Activated CD4-positive, alpha-beta T cell treated with anti-CD3 and anti-CD28 coated beads for 1 hour (primary cell): ENCODE measurements at regions not wholly inside any gene's neighbourhood (a gene's known extent, or its start where the extent isn't known, plus 50 kb on each side); places are given as distances from the start of the nearest gene placed in this dataset.

ENCODE experiments used
- DNase-seq: peaks from one replicate; pipeline ENCODE4 v3.0.0-alpha.2; 2020

- no peak for DNase-seq
Observed at GRCh38 chr5:82684659-82685058, 392.5 kb downstream of the TMEM167A start.

- DNase-seq, result no peak
Observed at GRCh38 chr5:82684165-82684564, 393.0 kb downstream of the TMEM167A start.

- no peak for DNase-seq
Observed at GRCh38 chr5:82679660-82680059, 397.5 kb downstream of the TMEM167A start.

GRCh38 chr5:82676661-82677060 lies 398.5 kb upstream of the RPS23 start:
- no peak for DNase-seq

GRCh38 chr5:82674671-82675070 lies 396.5 kb upstream of the RPS23 start:
- DNase-seq, result no peak

DNA sequence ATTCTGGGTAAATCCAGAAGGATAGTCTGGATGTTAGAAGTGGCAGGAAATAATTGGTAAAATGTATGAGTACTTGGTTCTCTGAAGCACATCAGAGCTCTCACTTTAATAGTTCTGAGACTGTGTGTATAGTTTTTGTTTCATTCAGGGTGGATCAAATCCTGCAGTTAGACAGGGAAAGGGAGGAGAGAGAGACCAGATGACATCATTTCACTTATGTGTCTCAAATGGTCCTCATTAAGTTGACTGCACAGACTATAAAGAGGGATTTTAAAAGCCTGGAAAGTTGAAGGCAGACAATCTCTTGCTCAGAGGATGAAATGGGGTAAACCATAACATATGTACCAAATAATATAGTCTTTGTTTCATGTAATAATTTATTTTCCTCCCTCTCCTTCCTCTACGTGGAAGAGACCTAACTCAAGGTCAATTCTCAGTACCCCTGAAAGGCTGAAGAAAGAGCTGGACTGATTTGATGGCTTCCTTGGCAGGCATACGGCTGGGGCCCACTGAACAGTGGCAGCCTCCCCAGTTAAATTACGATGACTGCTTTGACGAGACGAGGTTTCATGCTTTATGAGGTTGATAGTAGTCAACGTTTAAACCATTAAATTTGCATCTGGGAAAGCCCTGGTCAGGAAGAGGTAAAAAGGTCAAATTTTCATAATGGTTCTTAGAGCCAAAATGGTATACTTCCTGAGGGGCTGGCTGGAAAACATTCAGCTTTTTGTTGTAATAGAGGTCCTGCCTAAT lies 395.1 kb upstream of the RPS23 start:
- no peak for DNase-seq

GRCh38 chr5:82670692-82671091 lies 392.5 kb upstream of the RPS23 start:
- DNase-seq, result no peak

DNA sequence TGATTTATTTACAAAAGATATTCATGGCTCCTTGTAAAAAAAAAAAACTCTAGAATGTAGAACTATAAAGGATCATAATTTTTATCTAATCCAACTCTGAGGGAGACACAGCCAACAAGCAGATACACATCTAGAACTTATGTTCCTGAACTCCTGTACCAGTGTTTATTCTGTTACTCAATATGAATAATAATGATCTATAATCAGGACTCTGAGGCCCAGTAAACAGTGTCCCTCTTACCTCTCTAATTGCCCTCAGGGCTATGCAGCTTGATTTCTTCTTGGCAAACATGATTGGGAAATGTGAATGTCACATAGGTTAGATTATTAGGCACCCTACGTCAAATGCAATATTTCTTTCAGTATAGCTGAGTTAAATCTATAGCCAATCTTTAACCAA lies 391.6 kb upstream of the RPS23 start:
- DNase-seq, result no peak

DNA sequence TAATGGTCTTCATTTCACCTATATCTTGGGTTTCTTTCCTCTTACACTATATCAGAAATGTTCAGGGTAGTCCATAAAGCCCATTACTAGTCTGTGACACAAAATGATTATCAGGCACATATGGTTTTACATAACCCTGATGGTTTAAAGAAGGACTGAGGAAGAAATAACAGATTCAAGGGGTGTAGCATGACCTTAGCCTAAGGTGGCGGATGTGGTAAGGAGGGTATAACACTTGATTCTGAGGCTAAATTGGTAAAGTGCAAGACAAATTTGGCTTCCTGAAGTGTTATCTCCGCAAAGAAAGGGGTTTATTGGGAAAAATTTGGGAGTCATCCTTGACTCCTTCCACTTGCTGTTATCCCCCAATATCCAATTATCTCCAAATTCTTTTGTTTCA lies 388.2 kb upstream of the RPS23 start:
- no peak for DNase-seq

DNA sequence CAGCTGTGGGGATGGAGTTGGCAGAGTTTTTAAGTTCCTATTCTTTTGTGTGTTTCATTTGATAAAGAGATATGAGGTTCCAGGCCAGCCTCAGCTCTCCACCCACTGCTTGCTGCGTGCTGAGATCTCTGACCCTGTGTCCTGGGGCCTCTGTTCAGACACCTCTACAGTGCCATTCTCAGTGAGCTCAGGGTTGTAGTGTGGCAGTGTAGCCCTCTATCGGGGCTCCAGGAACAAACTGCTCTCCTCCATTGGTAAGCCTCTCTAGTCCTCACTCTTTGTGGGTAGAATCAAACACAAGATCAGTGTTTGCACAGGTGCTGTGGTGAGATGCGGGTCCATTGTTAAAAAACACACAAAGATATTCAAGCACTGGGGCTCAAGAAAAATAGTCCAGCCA lies 386.6 kb upstream of the RPS23 start:
- no peak for DNase-seq

- no peak for DNase-seq
Observed at GRCh38 chr5:82663225-82663624, 385.1 kb upstream of the RPS23 start.

GRCh38 chr5:82662340-82662739 lies 384.2 kb upstream of the RPS23 start:
- no peak for DNase-seq

GRCh38 chr5:82661933-82662332 lies 383.8 kb upstream of the RPS23 start:
- no peak for DNase-seq

DNA sequence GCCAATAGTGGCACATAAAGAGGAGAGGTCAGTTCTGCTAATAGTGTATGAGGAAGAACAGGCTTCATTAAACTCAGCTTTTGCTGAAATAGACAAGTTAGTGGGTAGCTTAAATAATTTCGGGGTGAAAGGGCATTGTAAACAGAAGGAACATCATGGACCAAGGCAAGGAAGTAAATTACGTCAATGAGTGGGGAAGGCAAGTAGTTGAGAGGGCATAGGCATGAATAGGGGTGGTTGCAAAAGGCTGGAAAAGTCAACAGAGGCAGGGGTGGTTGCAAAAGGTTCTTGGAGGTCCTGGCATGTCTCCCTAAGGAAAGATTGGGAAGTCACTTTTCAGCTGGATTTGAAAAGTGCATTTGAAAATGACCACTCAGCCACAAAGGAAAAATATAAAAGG lies 383.3 kb upstream of the RPS23 start:
- DNase-seq, result no peak

- DNase-seq, result no peak
Observed at GRCh38 chr5:82659115-82659514, 381.0 kb upstream of the RPS23 start.

GRCh38 chr5:82657033-82657699 lies 379.0 kb upstream of the RPS23 start:
- no peak for DNase-seq

DNA sequence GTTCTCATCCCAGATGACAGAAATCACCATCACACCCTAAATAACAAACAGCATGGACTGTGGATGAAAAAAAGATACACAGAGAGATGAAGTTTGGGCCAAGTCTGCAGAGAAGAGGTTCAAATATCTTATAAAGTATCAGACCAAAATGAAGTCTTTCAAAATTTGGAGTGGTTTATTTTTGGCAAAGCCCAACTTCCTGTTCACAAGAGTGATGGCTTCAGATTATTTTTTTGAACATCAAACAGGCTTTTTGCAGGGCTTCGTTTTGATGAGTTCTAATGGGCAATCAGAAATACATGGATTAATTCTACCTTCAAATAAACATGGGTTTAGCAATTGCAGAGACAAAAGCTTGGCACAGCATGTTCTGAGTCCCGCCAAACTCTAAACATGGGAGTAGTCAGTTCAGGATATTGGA lies 378.2 kb upstream of the RPS23 start:
- DNase-seq, result no peak

GRCh38 chr5:82655078-82655477 lies 376.9 kb upstream of the RPS23 start:
- DNase-seq, result no peak

DNA sequence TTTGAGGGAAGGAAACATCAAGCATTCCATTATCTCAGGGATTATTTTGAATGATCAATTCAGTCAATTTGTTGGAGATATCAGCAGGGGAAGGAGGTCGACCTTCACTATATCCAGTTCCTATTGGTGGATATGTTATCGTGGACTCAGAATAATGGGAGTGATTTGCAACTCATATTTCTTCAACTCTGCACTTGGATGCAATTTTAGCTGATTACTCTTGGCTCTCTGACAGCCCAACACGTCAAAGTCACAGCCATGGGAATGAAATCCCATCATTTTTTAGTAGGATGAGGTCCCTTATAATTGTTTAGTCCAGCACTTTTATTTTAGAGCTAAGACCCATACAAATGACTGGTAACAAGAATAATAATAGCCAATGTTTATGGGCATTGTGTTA lies 371.8 kb upstream of the RPS23 start:
- no peak for DNase-seq

GRCh38 chr5:82644766-82645165 lies 366.6 kb upstream of the RPS23 start:
- DNase-seq, result no peak

DNA sequence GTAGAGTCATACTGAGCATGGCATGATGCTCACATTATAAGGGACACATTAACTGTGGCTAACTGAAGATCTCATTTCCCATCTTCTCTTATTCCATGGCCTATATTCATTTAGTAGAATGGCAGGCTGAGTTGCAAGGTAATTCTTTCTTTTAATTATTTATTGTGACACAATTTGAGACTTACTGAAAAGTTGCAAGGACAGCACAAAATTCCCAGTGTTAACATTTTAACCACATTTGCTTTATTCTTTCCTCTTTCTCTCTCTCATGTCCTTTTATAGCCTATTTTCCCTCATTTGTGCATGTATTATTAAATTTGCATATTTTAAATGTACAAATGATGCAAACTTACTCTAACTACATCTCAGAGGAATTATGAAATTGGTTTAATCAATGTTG lies 366.1 kb upstream of the RPS23 start:
- DNase-seq, result no peak

- no peak for DNase-seq
Observed at GRCh38 chr5:82642313-82642712, 364.2 kb upstream of the RPS23 start.

- DNase-seq, result no peak
Observed at GRCh38 chr5:82641331-82642003, 363.3 kb upstream of the RPS23 start.

DNA sequence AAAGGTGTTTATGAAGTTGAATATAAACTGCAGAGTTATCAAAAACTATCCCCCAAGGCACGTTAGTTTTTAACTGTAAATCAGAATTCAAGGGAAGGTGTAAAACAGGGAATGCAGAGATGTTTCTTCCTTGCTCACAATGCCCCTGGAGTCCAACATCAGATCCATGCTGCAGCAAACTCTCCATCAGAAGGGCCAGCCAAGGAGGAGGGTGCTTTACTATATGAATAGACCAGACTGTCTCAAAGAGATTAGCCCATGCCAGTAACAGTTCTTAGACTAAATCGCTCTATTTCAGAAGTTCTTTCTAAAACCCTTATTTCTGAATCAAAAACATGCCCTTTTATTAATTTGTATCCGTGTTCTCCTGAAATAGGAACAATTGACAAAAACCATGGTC lies 362.8 kb upstream of the RPS23 start:
- no peak for DNase-seq
